ENCODE measurements at regions not wholly inside any gene's neighbourhood (a gene's known extent, or its start where the extent isn't known, plus 50 kb on each side); places are given as distances from the start of the nearest gene placed in this dataset.

DNA sequence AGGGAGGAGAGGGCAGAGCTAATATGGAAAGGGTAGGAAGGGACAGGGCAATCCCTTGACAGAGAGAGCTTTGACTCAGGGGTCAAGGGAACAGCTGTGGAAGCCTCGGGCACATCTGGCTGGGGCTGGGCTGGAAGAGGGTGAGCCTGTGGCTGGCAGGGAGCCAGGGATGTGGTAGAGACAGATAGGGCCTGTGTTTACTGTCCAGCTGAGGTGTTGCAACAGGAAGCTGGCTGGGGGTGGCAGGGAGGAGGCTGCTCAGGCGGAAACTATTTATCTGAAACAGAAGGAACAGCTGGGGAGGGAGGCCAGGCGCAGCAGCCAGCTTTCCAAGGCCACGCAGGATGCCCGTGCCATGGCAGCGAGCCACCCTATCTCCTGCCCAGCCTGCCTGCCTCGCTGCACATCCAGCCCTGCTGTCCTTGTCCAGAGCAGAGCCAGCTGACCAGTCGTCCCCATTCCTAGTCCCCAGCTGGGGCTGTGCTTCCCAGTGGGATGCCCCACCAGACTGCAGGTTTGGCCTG lies 264.7 kb downstream of the CYP26B1 start:
- no peak for TF ChIP-seq CTCF (IDR thresholded peaks at IDR 0.05 in 2 of 3, conservative IDR thresholded peaks at IDR 0.05 in 1 of 3; ENCODE audit: control insufficient read depth in 2 of 3, extremely low read depth in 1 of 3, insufficient read depth in 1 of 3, low read depth in 3 of 3, low read length in 3 of 3)
- TF ChIP-seq, protein P1, sequence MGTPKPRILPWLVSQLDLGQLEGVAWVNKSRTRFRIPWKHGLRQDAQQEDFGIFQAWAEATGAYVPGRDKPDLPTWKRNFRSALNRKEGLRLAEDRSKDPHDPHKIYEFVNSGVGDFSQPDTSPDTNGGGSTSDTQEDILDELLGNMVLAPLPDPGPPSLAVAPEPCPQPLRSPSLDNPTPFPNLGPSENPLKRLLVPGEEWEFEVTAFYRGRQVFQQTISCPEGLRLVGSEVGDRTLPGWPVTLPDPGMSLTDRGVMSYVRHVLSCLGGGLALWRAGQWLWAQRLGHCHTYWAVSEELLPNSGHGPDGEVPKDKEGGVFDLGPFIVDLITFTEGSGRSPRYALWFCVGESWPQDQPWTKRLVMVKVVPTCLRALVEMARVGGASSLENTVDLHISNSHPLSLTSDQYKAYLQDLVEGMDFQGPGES (IDR thresholded peaks at IDR 0.05): no peak

Measured in GM12878 (cell line).